GM13976 (cell line): ENCODE measurements at regions not wholly inside any gene's neighbourhood (a gene's known extent, or its start where the extent isn't known, plus 50 kb on each side); places are given as distances from the start of the nearest gene placed in this dataset.

ENCODE experiments used
- DNase-seq: peaks from one replicate; pipeline ENCODE4 v3.0.0; 2012; ENCODE audit warnings: low spot score
- in situ Hi-C: fragments of 300-500 bp; cut with MboI; formaldehyde crosslinking; loops from one replicate; pipeline ENCODE4 v1.12.0; 2022; ENCODE audit warnings: low sequenced_read_pairs, mixed read lengths, inconsistent platforms; ENCODE audit not compliant: unreplicated experiment
- TF ChIP-seq, protein P1 (sequence below): IDR thresholded peaks from 2 replicates; pipeline ENCODE4 v1.5.1; 2012; ENCODE audit warnings: borderline replicate concordance, mild to moderate bottlenecking; ENCODE audit not compliant: insufficient read depth; ENCODE audit errors: extremely low read depth, missing control alignments, control extremely low read depth

- in situ Hi-C loops = loop anchor here (25.0 kb wide), 1 partner anchor 394 kb away; no protein-coding TSS in a partner anchor
- DNase-seq = no peak
- TF ChIP-seq, protein P1, sequence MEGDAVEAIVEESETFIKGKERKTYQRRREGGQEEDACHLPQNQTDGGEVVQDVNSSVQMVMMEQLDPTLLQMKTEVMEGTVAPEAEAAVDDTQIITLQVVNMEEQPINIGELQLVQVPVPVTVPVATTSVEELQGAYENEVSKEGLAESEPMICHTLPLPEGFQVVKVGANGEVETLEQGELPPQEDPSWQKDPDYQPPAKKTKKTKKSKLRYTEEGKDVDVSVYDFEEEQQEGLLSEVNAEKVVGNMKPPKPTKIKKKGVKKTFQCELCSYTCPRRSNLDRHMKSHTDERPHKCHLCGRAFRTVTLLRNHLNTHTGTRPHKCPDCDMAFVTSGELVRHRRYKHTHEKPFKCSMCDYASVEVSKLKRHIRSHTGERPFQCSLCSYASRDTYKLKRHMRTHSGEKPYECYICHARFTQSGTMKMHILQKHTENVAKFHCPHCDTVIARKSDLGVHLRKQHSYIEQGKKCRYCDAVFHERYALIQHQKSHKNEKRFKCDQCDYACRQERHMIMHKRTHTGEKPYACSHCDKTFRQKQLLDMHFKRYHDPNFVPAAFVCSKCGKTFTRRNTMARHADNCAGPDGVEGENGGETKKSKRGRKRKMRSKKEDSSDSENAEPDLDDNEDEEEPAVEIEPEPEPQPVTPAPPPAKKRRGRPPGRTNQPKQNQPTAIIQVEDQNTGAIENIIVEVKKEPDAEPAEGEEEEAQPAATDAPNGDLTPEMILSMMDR = no peak
Measured at GRCh38 chr9:17068671-17069070, 66.2 kb upstream of the CNTLN start.

GRCh38 chr9:17065062-17065461 is 69.8 kb upstream of the CNTLN start:
- DNase-seq = no peak
- in situ Hi-C loops = loop anchor here (25.0 kb wide), 1 partner anchor 397 kb away; no protein-coding TSS in a partner anchor
- TF ChIP-seq, protein P1 = no peak

- TF ChIP-seq, protein P1 = no peak
- no peak for DNase-seq
- in situ Hi-C loops = loop anchor here (25.0 kb wide), 1 partner anchor 398 kb away; no protein-coding TSS in a partner anchor
Measured at GRCh38 chr9:17064558-17064957, 70.3 kb upstream of the CNTLN start.

- DNase-seq = no peak
- TF ChIP-seq, protein P1 = peak; percentile 40
- in situ Hi-C loops = loop anchor here (25.0 kb wide), 1 partner anchor 399 kb away; no protein-coding TSS in a partner anchor
Measured at GRCh38 chr9:17063535-17064135, 71.2 kb upstream of the CNTLN start.

DNA sequence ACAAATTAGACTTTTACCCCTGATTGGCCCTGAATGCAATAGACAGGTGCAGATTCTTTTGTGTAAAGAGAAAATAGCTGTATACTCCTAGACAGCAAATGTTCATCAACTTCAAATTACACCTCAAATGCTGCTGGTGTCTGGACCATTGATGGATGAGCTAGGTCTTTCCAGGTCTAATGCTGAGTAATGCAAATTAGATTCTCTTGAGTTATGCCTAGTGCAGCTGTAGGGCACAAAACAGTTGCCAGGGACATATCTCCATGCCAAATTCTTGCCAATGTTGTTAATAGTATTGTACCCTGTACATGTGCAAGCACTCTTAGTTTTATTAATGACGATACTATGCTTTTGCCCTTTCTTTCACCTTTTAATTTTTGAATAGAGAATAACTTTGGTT is 72.3 kb upstream of the CNTLN start:
- DNase-seq = no peak
- in situ Hi-C loops = loop anchor here (25.0 kb wide), 1 partner anchor 400 kb away; no protein-coding TSS in a partner anchor
- TF ChIP-seq, protein P1 = no peak

DNA sequence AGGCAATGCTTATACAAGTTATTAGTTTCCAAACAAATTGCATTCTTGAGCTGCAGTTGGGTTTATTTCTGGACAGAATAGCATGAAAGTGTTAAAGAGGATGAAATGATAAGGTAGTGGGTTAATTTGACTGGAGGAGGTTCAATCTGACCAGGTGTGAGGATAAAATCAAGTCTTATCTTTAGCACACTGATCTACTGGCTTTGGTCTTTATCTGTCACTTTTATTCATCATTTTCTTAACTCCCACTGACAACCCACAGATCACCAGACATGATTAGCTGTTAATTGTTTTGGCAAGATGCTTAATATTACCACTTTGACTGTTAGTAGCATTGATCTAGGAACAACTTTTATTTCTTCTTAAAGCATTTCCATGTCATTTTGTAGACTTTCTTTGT is 74.4 kb upstream of the CNTLN start:
- TF ChIP-seq, protein P1 = no peak
- in situ Hi-C loops = loop anchor here (25.0 kb wide), 1 partner anchor 402 kb away; no protein-coding TSS in a partner anchor
- DNase-seq = no peak
